Kidney epithelial cell (primary cell): ENCODE measurements at regions not wholly inside any gene's neighbourhood (a gene's known extent, or its start where the extent isn't known, plus 50 kb on each side); places are given as distances from the start of the nearest gene placed in this dataset.

ENCODE experiments used
- DNase-seq: peaks from one replicate; pipeline ENCODE4 v3.0.0-alpha.2; 2010; ENCODE audit warnings: low read depth
- H3K27me3 ChIP-seq: 2 replicates; pipeline ENCODE4 v1.6.0; 2011; ENCODE audit warnings: low read length; ENCODE audit not compliant: control insufficient read depth, insufficient read depth
- H3K36me3 ChIP-seq: 2 replicates; pipeline ENCODE4 v1.5.1; 2011; ENCODE audit warnings: low read length; ENCODE audit not compliant: control insufficient read depth, insufficient read depth
- H3K4me3 ChIP-seq: 2 replicates; pipeline ENCODE4 v1.5.1; 2011; ENCODE audit warnings: low read depth, mild to moderate bottlenecking, control low read depth, low read length
- CTCF ChIP-seq: IDR thresholded peaks from 2 replicates; pipeline ENCODE4 v1.5.1; 2011; ENCODE audit warnings: mild to moderate bottlenecking, moderate library complexity, low read length, control low read depth, inconsistent platforms; ENCODE audit not compliant: insufficient read depth, poor library complexity, severe bottlenecking

- TF ChIP-seq CTCF: no peak
- Histone ChIP-seq H3K36me3 (no peaks in the 10 kb centered on the region), H3K4me3 (no peak overlapping the region), H3K27me3 (peaks cover 8% of the 10 kb centered on the region)
- DNase-seq: no peak
Measured at GRCh38 chr12:111094157-111095010, 174.0 kb upstream of the MYL2 start.

- DNase-seq: no peak
- peaks cover 8% of the 10 kb centered on the region for H3K27me3 ChIP-seq
- no peaks in the 10 kb centered on the region for H3K36me3 ChIP-seq
- no peak overlapping the region for H3K4me3 ChIP-seq
- no peak for TF ChIP-seq CTCF
Measured at GRCh38 chr12:111093428-111094142, 173.2 kb upstream of the MYL2 start.

GRCh38 chr12:111091051-111091450 is 170.7 kb upstream of the MYL2 start:
- TF ChIP-seq CTCF: no peak
- H3K4me3 ChIP-seq: no peak overlapping the region
- H3K27me3 ChIP-seq: peaks cover 10% of the 10 kb centered on the region
- no peak for DNase-seq
- H3K36me3 ChIP-seq: no peaks in the 10 kb centered on the region

- no peak for DNase-seq
- Histone ChIP-seq H3K27me3 (peaks cover 10% of the 10 kb centered on the region), H3K4me3 (no peak overlapping the region), H3K36me3 (no peaks in the 10 kb centered on the region)
- no peak for TF ChIP-seq CTCF
Measured at GRCh38 chr12:111089616-111090015, 169.2 kb upstream of the MYL2 start.

- Histone ChIP-seq H3K27me3 (peaks cover 4% of the 10 kb centered on the region), H3K4me3 (no peak overlapping the region)
- TF ChIP-seq CTCF: no peak
Measured at GRCh38 chr12:111088409-111088808, 168.0 kb upstream of the MYL2 start.

More at GRCh38 chr12:111088409-111088808, 168.0 kb upstream of the MYL2 start:
- no peak for DNase-seq
- H3K36me3 ChIP-seq: no peaks in the 10 kb centered on the region
